ENCODE measurements at regions not wholly inside any gene's neighbourhood (a gene's known extent, or its start where the extent isn't known, plus 50 kb on each side); places are given as distances from the start of the nearest gene placed in this dataset.

- TF ChIP-seq POLR2A (IDR thresholded peaks at IDR 0.05; ENCODE audit: low read length) (no peak), GATA1 (IDR thresholded peaks at IDR 0.05; ENCODE audit: low read depth, low read length) (no peak)
Observed at GRCh38 chr1:29800522-29800956, 564.2 kb downstream of the PTPRU start.

Data from erythroblast (primary cell).